Endodermal cell (in vitro differentiated cells): ENCODE measurements at regions not wholly inside any gene's neighbourhood (a gene's known extent, or its start where the extent isn't known, plus 50 kb on each side); places are given as distances from the start of the nearest gene placed in this dataset.
A peak's percentile ranks its signal among the peaks of the same experiment; 100 is the strongest.

Source experiments
- DNase-seq: peaks from one replicate; pipeline ENCODE4 v3.0.0-alpha.2; 2017
- H3K27ac ChIP-seq: 2 replicates; pipeline ENCODE4 v1.5.1; 2013; ENCODE audit warnings: mild to moderate bottlenecking, low read depth, low read length, moderate library complexity
- H3K27me3 ChIP-seq: 2 replicates; pipeline ENCODE4 v1.6.1; 2013; ENCODE audit warnings: mild to moderate bottlenecking, low read length, moderate library complexity; ENCODE audit not compliant: insufficient read depth, control insufficient read depth, poor library complexity, severe bottlenecking
- H3K36me3 ChIP-seq: 2 replicates; pipeline ENCODE4 v1.7.0; 2013; ENCODE audit warnings: mild to moderate bottlenecking, low read length, moderate library complexity; ENCODE audit not compliant: control insufficient read depth, insufficient read depth
- H3K4me1 ChIP-seq: one replicate; pipeline ENCODE4 v1.7.0; 2013; ENCODE audit warnings: low read length; ENCODE audit not compliant: control insufficient read depth, insufficient read depth
- H3K4me3 ChIP-seq: 2 replicates; pipeline ENCODE4 v1.5.1; 2013; ENCODE audit warnings: mild to moderate bottlenecking, low read length, moderate library complexity
- H3K9ac ChIP-seq: 2 replicates; pipeline ENCODE4 v1.6.1; 2013; ENCODE audit warnings: mild to moderate bottlenecking, low read length, moderate library complexity; ENCODE audit not compliant: poor library complexity, severe bottlenecking; ENCODE audit errors: extremely low read depth
- H3K9me3 ChIP-seq: 2 replicates; pipeline ENCODE4 v1.6.1; 2013; ENCODE audit warnings: mild to moderate bottlenecking, low read length, moderate library complexity; ENCODE audit not compliant: control insufficient read depth
- H3K27ac Mint-ChIP-seq: 2 replicates; pipeline ENCODE4 v1.8.0; 2020; ENCODE audit warnings: mixed read lengths
- H3K27me3 Mint-ChIP-seq: 2 replicates; pipeline ENCODE4 v1.8.0; 2021; ENCODE audit warnings: mild to moderate bottlenecking, mixed read lengths; ENCODE audit not compliant: insufficient read depth
- H3K36me3 Mint-ChIP-seq: 2 replicates; pipeline ENCODE4 v1.8.0; 2020; ENCODE audit warnings: low read depth, mixed read lengths
- H3K4me1 Mint-ChIP-seq: 2 replicates; pipeline ENCODE4 v1.8.0; 2020; ENCODE audit warnings: mixed read lengths
- H3K4me3 Mint-ChIP-seq: 2 replicates; pipeline ENCODE4 v1.8.0; 2020; ENCODE audit warnings: mild to moderate bottlenecking, moderate library complexity, mixed read lengths
- H3K9me3 Mint-ChIP-seq: 2 replicates; pipeline ENCODE4 v1.8.0; 2020; ENCODE audit warnings: mild to moderate bottlenecking, mixed read lengths
- WGBS, 2 experiments: methylation state at CpG; one replicate each; pipeline versions ENCODE4 v1.1.5 to v1.1.7; 2013; ENCODE audit warnings: missing lambda C conversion rate in 2 of 2, mixed read lengths in 1 of 2; ENCODE audit not compliant: insufficient coverage in 1 of 2, insufficient read length in 1 of 2; 5-methylcytosine and 5-hydroxymethylcytosine counted together
- TF ChIP-seq, protein P1 (sequence below): fragments of 200-600 bp; sonication (generic); conservative IDR thresholded peaks from 2 replicates; pipeline ENCODE4 v1.5.0; 2021; ENCODE audit warnings: antibody characterized with exemption, mild to moderate bottlenecking

DNA sequence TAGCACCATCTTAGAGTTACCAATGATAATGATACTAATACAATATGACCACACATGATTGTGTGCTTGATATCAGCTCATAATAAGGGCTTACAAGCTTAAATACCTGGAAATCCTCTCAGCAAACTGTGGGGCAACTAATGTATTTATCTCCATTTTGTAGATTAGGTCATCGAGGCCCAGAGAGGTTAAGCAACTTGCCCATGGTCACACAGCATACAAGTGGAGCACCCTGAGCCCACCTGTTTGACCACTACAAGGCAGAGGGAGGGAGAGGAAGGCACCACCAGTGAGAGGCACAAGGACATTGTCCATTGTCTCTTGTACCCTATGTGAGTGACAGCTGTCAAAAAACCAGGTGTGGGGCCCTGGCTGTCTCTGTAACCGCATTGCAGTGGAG is 123.7 kb downstream of the MIAT start:
- peaks cover 30% of the 10 kb centered on the region for H3K27me3 Mint-ChIP-seq
- DNase-seq = no peak
- no peak overlapping the region for H3K27ac Mint-ChIP-seq
- Histone ChIP-seq H3K27me3 (peaks cover 8% of the 10 kb centered on the region), H3K9ac (no peak overlapping the region), H3K9me3 (peaks cover 15% of the 10 kb centered on the region), H3K36me3 (peaks cover 13% of the 10 kb centered on the region), H3K4me1 (peaks cover 2% of the 10 kb centered on the region), H3K4me3 (no peak overlapping the region), H3K27ac (peak overlapping the region; percentile 52)
- H3K9me3 Mint-ChIP-seq = peaks cover 19% of the 10 kb centered on the region
- no peak overlapping the region for H3K4me3 Mint-ChIP-seq
- WGBS, 2 experiments = 85 to 88% methylated on average over 2 of the region's 2 CpGs
- peaks cover 25% of the 10 kb centered on the region for H3K36me3 Mint-ChIP-seq
- TF ChIP-seq, protein P1, sequence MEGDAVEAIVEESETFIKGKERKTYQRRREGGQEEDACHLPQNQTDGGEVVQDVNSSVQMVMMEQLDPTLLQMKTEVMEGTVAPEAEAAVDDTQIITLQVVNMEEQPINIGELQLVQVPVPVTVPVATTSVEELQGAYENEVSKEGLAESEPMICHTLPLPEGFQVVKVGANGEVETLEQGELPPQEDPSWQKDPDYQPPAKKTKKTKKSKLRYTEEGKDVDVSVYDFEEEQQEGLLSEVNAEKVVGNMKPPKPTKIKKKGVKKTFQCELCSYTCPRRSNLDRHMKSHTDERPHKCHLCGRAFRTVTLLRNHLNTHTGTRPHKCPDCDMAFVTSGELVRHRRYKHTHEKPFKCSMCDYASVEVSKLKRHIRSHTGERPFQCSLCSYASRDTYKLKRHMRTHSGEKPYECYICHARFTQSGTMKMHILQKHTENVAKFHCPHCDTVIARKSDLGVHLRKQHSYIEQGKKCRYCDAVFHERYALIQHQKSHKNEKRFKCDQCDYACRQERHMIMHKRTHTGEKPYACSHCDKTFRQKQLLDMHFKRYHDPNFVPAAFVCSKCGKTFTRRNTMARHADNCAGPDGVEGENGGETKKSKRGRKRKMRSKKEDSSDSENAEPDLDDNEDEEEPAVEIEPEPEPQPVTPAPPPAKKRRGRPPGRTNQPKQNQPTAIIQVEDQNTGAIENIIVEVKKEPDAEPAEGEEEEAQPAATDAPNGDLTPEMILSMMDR = no peak
- H3K4me1 Mint-ChIP-seq = peaks cover 25% of the 10 kb centered on the region

DNA sequence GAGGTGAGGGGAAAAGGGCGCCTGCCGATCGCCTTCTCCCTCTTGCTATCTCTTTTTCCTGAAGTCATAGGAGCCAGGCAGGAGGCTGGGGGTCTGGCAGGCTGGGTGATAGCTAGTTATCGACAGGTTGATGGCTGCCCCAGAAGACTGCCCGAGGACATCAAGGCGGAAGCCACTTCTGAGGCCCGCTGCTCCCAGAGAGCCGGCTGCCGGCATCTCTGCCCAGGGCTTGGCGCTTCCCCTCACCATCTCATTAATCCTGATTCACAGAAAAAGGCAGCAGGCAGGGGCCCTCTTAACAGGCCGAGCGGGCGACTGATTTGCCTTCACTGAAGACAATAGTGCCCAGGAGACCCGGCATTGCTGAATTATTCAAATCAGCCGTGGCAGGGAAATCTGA is 124.2 kb downstream of the MIAT start:
- TF ChIP-seq, protein P1 = no peak
- Mint-ChIP-seq H3K27me3 (peaks cover 30% of the 10 kb centered on the region), H3K4me1 (peaks cover 25% of the 10 kb centered on the region), H3K36me3 (peaks cover 25% of the 10 kb centered on the region), H3K4me3 (no peak overlapping the region), H3K27ac (no peak overlapping the region), H3K9me3 (peaks cover 17% of the 10 kb centered on the region)
- no peak overlapping the region for H3K4me3 ChIP-seq
- peaks cover 13% of the 10 kb centered on the region for H3K36me3 ChIP-seq
- H3K27me3 ChIP-seq = peaks cover 8% of the 10 kb centered on the region
- peak overlapping the region; percentile 52 for H3K27ac ChIP-seq
- H3K9me3 ChIP-seq = peaks cover 15% of the 10 kb centered on the region
- peaks cover 2% of the 10 kb centered on the region for H3K4me1 ChIP-seq
- no peak for DNase-seq
- no peak overlapping the region for H3K9ac ChIP-seq
- 78 to 85% methylated on average over 9 to 15 of the region's 15 CpGs for WGBS, 2 experiments

DNA sequence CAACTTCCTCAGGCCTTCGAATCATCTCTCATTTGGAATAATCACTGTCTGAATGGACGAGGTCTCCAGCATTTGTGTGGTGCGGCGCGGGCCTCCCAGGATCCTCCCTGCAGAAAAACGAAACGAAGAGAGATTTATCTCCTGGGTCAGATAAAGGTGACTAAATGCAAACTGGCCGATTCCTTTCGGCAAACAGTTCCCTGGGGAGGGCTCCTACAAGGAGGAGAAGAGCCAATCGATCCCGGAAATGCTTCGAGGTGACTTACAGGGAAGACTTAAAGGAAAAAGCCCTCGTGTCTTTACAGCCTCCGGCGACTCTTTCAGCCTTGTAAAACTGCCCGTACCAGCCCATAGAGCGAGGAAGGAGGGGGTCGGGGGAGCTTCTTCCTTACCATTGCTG is 126.5 kb downstream of the MIAT start:
- Mint-ChIP-seq H3K9me3 (peaks cover 17% of the 10 kb centered on the region), H3K27ac (peak overlapping the region; percentile 20), H3K4me1 (peaks cover 18% of the 10 kb centered on the region), H3K4me3 (peak overlapping the region; percentile 21), H3K36me3 (peaks cover 22% of the 10 kb centered on the region), H3K27me3 (peaks cover 28% of the 10 kb centered on the region)
- WGBS, 2 experiments = 37 to 40% methylated on average over 17 to 18 of the region's 18 CpGs
- TF ChIP-seq, protein P1 = no peak
- no peak overlapping the region for H3K4me3 ChIP-seq
- H3K9me3 ChIP-seq = peaks cover 15% of the 10 kb centered on the region
- peaks cover 13% of the 10 kb centered on the region for H3K36me3 ChIP-seq
- DNase-seq = no peak
- no peak overlapping the region for H3K27ac ChIP-seq
- no peak overlapping the region for H3K9ac ChIP-seq
- peaks cover 8% of the 10 kb centered on the region for H3K27me3 ChIP-seq
- peaks cover 2% of the 10 kb centered on the region for H3K4me1 ChIP-seq
